Head of caudate nucleus (tissue), 42 donors: ENCODE measurements at regions not wholly inside any gene's neighbourhood (a gene's known extent, or its start where the extent isn't known, plus 50 kb on each side); places are given as distances from the start of the nearest gene placed in this dataset.

ENCODE experiments used
- DNase-seq, 42 donors: peaks; one replicate each; pipeline versions ENCODE4 v3.0.0 to v3.0.0-alpha.2; 2020 to 2021; ENCODE audit warnings: mixed read lengths in 7 of 42
- intact Hi-C: fragments of 100-400 bp; cut with DNase I; formaldehyde crosslinking; loops from one replicate; pipeline ENCODE4 v1.15.0; 2022

- DNase-seq: no peak
- intact Hi-C loops: no loop called here
Measured at GRCh38 chr5:137567226-137567625, 68.1 kb upstream of the SPOCK1 start.

- no peak for DNase-seq
- intact Hi-C loops: no loop called here
Measured at GRCh38 chr5:137566780-137567179, 67.7 kb upstream of the SPOCK1 start.

- intact Hi-C loops: no loop called here
- no peak for DNase-seq
Measured at GRCh38 chr5:137566118-137566541, 67.0 kb upstream of the SPOCK1 start.

DNA sequence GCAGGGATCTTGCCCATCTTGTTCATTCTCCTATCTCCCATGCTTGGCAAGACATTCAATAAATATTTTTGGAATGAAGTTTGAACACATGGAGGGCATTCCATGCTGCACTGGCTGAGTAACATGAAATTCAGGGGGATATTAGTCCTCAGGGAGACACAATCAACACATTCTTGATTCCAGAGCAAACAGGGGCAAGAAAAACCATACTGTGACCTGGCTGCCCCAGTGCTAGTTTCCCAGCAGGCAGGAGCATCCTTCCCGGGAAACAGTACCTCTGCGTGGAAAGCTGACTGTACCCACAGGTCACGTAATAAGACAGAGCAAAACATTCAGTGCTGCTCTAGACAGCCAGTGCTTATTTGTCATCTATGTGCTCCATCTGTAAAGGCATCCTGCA lies 66.3 kb upstream of the SPOCK1 start:
- intact Hi-C loops: no loop called here
- DNase-seq: no peak

DNA sequence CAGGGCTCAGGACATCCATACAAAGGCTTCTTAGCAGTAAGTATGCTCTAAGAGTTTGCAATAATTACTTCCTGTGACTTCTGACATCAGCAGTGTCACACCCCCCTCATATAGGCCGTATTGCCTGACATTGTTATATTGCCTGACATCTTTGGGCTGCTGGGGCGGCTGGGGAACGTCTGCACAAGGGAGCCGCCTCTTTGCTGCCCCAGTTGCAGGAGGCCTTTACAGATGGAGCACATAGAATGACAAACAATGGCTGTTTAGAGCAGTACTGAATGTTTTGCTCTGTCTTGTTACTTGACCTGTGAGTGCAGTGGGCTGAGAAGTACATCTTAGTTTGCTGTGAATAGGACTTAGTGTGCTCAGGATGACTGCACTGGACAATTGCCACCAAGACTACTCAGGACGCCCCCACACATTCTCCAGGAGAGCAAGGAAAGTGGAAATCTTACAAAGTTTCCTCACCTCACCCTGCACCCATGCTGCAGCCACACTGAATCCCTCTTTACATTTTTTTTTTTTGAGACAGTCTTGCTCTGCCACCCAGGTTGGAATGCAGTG lies 65.4 kb upstream of the SPOCK1 start:
- intact Hi-C loops: no loop called here
- DNase-seq: peak in 1 of 42 donors; percentile 22

GRCh38 chr5:137563646-137564397 lies 64.7 kb upstream of the SPOCK1 start:
- intact Hi-C loops: no loop called here
- peak in 8 of 42 donors; percentile 8 to 49 (median 30) for DNase-seq

- DNase-seq: peak in 14 of 42 donors; percentile 9 to 60 (median 26)
- intact Hi-C loops: no loop called here
Measured at GRCh38 chr5:137563301-137563645, 64.1 kb upstream of the SPOCK1 start.

- intact Hi-C loops: no loop called here
- no peak for DNase-seq
Measured at GRCh38 chr5:137561608-137562007, 62.5 kb upstream of the SPOCK1 start.

- DNase-seq: no peak
Measured at GRCh38 chr5:137560420-137560819, 61.3 kb upstream of the SPOCK1 start.

More at GRCh38 chr5:137560420-137560819, 61.3 kb upstream of the SPOCK1 start:
- intact Hi-C loops: no loop called here
